SW480 (cell line): ENCODE measurements at regions not wholly inside any gene's neighbourhood (a gene's known extent, or its start where the extent isn't known, plus 50 kb on each side); places are given as distances from the start of the nearest gene placed in this dataset.
"Not testable (repeated sequence)": the region's sequence is repeated elsewhere in the genome, so short reads cannot be mapped to it uniquely, and the experiment has no call there.

Source experiments
- DNase-seq: peaks from one replicate; pipeline ENCODE4 v3.0.0-alpha.2; 2016; ENCODE audit warnings: low spot score

DNA sequence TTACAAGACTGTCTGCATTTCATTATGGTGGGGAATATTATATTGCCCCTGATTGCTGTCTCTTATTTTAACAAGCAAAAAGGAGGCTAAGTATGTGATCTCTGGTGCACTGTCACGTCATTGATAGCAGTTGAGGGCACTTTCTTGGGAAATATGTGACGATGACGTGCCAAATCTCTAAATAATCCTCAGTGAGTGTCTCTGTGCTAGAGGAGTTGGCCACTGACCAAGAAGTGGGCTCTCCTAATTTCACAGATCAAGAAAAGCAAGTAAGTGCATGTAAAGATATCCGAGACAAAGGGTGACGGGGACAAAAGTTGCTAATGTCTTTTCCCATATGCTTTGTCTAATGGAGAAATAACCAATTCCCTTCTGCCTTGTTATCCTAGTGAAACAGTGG lies 487.4 kb upstream of the TENM3 start:
- no peak for DNase-seq

GRCh38 chr4:181756451-181757095 lies 486.6 kb upstream of the TENM3 start:
- DNase-seq = no peak

GRCh38 chr4:181757098-181757497 lies 486.1 kb upstream of the TENM3 start:
- no peak for DNase-seq

GRCh38 chr4:181757910-181758660 lies 485.1 kb upstream of the TENM3 start:
- DNase-seq = no peak

DNA sequence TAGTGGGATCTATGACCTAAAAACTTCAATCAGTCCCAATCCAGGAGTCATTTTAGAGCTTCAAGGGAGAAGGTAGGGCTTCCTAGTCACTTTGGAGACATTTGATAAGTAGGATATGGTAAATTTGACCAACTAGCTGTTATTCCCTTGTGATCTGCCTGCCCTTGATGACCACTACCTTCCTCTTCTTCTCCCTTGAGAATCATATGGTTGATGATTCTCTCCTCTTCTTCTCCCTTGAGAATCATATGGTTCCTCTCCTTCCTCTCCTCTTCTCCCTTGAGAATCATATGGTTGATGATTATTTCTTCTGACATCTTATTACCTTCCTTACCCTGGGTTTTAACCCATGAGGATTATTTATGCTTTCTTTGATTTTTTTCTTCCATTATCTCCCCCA lies 482.6 kb upstream of the TENM3 start:
- no peak for DNase-seq

DNA sequence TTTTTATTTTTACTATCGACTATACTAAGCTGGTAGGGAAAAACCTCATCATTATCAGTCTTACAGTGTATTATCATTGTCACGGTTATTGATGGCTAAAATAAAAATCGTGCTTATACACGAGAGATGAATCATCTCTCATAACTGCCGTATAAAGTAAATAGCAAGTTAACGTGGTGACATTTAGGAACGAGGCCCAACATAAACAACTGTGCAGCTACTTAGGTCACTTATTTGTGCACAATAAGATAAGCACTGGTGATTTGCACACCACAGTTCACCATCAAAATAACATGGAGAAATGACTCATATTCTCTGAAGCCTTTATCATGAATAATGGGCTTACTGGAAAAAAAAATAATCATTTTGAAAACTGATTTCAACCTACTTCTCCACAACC lies 482.0 kb upstream of the TENM3 start:
- DNase-seq = no peak

GRCh38 chr4:181766061-181766548 lies 477.1 kb upstream of the TENM3 start:
- no peak for DNase-seq

GRCh38 chr4:181770971-181771370 lies 472.2 kb upstream of the TENM3 start:
- no peak for DNase-seq

DNA sequence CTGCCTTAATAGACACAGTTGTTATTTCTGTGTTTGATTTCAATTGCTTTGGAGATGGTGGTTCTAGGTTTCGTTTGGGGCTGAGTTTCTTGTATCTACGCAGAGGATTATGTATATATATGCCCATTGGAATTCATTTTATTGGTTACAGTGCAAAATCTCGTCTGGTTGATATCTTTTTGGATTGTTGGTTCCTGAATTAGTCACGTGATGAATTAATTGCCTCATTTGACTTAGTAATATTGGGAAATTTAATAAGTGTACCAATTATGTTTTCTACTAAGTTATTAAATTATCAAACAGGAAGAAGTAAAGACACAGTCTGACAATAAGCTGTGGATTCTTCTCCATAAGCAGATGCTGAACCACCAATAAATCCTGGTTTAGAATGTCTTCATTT lies 467.9 kb upstream of the TENM3 start:
- no peak for DNase-seq

DNA sequence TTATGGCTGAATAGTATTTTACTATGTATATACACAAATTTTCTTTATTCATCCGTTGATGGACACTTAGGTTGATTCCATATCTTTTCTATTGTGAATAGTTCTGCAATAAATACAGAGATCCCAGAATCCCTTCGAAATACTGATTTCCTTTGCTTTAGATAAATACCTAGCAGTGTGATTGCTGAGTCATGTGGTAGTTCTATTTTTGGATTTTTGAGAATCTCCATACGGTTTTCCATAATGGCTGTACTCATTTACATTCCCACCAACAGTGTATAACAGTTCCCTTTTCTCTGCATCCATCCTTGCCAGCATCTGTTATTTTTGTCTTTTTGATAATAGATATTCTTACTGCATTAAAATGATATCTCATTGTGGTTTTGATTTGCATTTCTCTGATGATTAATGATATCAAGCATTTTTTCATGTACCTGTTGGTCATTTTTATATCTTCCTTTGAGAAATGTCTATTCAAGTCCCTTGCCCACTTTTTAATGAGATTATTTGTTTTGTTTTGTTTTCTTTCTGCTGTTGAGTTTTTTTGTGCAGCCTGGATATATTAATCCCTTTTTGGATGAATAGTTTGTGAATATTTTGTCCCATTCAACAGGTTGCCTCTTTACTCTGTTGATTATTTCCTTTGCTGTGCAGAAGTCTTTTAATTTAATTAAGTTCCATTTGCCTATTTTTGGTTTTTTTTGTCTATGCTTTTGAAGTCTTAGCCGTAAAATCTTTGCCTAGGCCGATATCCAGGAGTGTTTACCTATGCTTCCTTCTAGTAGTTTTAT lies 466.7 kb upstream of the TENM3 start:
- DNase-seq = no peak

GRCh38 chr4:181777518-181777917 lies 465.7 kb upstream of the TENM3 start:
- DNase-seq = no peak

DNA sequence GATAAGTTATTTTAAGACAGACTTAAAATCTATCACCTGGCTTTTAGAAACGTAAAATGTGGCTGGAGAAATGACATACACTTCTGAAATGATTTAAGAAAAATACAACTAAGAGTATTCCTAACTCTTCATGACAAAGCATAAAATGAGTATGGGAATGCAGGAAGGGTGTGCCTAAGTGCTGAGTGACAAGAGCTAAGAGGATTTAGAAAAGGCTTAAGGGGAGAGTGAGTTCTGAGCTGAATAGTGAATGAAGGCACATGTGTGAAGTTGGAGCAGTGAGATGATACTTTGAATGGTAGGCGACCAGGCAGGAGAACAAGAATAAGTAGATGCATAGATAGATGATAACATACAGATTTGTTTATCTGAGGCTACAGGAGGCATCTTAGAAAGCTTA lies 458.3 kb upstream of the TENM3 start:
- no peak for DNase-seq

DNA sequence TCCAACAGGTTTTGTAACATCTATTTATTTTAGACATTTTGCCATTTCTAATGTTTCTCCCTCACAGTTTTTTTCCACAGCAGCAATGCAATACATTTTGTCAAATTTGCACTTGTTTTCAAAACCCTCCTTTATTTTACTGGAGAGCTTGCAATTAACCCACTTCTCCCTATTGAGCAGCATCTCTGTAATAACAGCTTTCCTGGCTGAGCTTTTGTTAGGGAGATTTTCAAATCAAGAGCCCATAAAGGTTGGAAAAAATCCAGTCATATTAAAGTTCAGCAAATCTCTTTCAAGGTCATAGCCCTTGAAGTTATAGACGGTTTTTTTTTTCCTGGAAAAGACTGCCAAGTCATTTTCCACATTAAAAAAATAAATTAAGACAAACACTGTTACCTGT lies 450.6 kb upstream of the TENM3 start:
- no peak for DNase-seq

- no peak for DNase-seq
These were observed 450.1 kb upstream of the TENM3 start for GRCh38 chr4:181793096-181793495.

DNA sequence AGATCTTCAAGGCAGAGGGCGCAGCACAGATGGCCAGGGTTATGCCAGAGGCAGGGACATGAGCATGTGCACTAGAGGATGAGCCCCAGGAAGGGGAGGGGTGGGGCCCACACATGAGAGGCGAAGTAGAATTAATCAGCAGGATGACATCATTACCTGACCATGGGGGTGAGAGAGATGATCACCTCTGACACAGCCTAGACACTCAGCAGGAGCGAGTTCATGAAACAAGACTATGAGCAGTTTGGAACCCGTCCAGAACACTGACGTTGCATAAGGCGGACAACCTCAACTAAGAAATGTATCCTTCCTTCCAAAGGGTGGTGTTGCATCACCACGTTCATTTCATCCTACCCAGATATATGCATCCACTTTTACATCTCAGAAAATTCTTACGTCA lies 446.7 kb upstream of the TENM3 start:
- DNase-seq = no peak

- DNase-seq = no peak
These were observed 444.7 kb upstream of the TENM3 start for GRCh38 chr4:181798536-181798935.

- no peak for DNase-seq
These were observed 443.6 kb upstream of the TENM3 start for GRCh38 chr4:181799561-181800069.

DNA sequence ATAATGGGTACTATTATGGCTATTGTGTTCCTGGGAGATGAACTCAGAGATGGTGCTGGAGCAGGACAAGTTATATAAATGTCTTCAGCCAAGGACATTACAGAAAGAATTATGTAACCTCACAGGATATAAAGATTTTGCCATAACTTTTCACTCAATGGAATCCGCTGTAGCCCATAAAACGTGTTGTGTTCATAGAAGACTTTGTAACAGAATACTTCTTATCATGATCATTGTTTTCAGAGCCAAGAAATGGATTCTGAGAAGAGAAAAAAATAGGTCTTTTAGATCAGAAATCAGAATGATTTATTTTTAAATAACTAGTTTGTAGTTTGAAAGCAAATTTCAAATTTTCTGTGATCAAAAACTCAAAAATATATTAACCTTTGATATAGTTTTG lies 441.0 kb upstream of the TENM3 start:
- DNase-seq = no peak

DNA sequence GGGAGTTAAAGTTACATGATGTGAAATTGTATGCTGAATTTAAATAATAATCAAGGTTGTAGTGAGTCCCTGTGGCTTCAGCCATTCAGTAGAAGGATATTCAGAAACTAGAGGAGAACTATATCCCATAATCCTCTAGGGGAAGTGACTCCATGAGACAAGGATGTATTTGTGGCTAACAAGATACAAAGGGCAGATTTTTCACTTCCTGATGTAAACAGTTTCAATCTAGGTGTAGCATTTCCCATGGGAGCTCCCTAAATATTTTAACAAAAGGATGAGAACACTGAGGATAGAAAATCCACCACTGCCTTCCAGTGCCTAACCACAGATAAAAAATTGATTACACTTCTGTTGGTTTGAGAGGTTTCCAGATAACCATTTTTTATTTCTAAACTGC lies 435.4 kb upstream of the TENM3 start:
- DNase-seq = no peak

GRCh38 chr4:181810711-181811110 lies 432.5 kb upstream of the TENM3 start:
- no peak for DNase-seq

DNA sequence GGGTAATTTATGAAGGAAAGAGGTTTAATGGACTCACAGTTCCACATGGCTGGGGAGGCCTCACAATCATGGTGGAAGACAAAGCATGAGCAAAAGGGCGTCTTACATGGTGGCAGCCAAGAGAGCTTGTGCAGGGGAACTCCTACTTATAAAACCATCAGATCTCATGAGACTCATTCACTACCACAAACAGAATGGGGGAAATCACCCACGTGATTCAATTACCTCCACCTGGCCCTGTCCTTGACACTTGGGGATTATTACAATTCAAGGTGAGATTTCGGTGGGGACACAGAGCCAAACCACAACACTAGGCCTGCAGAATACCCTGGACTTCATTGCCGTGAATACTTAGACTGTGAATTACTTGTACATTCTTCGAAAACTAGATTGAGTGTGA lies 431.7 kb upstream of the TENM3 start:
- not testable (repeated sequence) for DNase-seq

DNA sequence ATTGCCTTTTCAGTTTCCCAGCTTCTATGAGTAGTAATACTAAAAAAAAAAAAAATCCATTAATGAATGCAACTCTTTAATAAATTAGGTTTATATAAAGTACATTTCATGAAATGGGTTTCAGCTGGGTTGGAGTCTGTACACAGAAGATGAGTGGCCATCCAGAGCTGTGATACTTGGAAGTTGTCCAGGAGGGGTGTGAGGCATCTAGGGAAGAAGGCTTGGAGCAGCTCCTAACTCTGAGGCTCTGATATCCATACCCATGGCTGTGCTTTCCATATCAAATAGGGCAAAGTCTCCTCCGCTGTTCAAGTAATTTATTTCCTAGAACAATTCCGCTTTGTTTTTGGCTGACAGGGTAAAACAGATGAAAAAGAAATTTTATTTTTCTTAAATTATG lies 423.3 kb upstream of the TENM3 start:
- DNase-seq = no peak

DNA sequence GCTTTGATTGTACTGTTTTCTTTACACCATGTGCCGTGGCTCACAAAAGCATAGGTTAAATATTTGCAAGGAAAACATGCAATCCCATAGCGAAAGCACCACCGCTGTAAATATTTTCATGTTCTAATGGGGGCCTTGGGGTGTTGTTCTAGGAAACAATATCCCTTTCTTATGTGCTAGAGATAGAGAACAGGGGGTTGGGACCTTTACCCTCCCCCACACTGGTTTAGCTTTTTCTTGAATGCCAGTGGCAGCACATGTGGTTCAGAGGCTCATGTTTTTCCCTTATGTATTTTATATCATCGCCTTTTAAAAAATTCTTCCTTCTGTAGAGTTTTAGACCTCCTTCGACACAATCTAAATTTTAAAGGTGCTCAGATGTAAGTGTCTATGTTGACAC lies 422.6 kb upstream of the TENM3 start:
- no peak for DNase-seq
